ENCODE measurements at regions not wholly inside any gene's neighbourhood (a gene's known extent, or its start where the extent isn't known, plus 50 kb on each side); places are given as distances from the start of the nearest gene placed in this dataset.

DNA sequence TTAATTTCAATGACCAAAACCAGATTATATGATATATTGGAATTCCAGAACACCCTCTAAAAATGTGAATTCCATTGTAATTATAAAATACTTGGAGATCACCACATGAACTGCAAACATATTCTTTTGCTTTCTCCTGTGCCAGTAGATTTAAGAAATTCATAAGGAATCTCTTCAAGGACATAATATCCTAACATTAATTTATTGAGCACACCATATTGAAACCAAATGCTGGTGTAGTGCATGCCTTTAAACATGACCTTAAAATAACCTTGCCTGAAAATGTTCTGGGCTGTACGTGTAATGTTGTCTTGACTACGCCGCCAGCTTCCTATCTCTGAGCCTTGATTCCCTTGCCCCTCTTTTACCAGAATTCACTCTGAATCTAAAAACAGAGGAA lies 205.0 kb upstream of the ACTBL2 start:
- Histone ChIP-seq H3K4me1 (ENCODE audit: insufficient read depth, low read length) (peaks cover 20% of the 10 kb centered on the region), H2AFZ (ENCODE audit: low read depth, low read length) (no peak overlapping the region), H3K4me3 (ENCODE audit: low read length) (no peak overlapping the region), H3K36me3 (ENCODE audit: insufficient read depth, low read length) (no peaks in the 10 kb centered on the region), H3K27me3 (ENCODE audit: insufficient read depth, low read length) (no peaks in the 10 kb centered on the region), H3K9me3 (ENCODE audit: low read length) (no peaks in the 10 kb centered on the region)

- Histone ChIP-seq H3K36me3 (ENCODE audit: insufficient read depth, low read length) (no peaks in the 10 kb centered on the region), H3K9me3 (ENCODE audit: low read length) (no peaks in the 10 kb centered on the region), H3K27me3 (ENCODE audit: insufficient read depth, low read length) (no peaks in the 10 kb centered on the region), H3K4me1 (ENCODE audit: insufficient read depth, low read length) (peaks cover 2% of the 10 kb centered on the region), H3K4me3 (ENCODE audit: low read length) (no peak overlapping the region), H2AFZ (ENCODE audit: low read depth, low read length) (no peak overlapping the region)
These were observed 203.1 kb upstream of the ACTBL2 start for GRCh38 chr5:57685516-57686255.

GRCh38 chr5:57684299-57684702 lies 201.7 kb upstream of the ACTBL2 start:
- Histone ChIP-seq H3K27me3 (ENCODE audit: insufficient read depth, low read length) (no peaks in the 10 kb centered on the region), H2AFZ (ENCODE audit: low read depth, low read length) (no peak overlapping the region), H3K9me3 (ENCODE audit: low read length) (no peaks in the 10 kb centered on the region), H3K4me3 (ENCODE audit: low read length) (no peak overlapping the region), H3K4me1 (ENCODE audit: insufficient read depth, low read length) (no peaks in the 10 kb centered on the region), H3K36me3 (ENCODE audit: insufficient read depth, low read length) (no peaks in the 10 kb centered on the region)

DNA sequence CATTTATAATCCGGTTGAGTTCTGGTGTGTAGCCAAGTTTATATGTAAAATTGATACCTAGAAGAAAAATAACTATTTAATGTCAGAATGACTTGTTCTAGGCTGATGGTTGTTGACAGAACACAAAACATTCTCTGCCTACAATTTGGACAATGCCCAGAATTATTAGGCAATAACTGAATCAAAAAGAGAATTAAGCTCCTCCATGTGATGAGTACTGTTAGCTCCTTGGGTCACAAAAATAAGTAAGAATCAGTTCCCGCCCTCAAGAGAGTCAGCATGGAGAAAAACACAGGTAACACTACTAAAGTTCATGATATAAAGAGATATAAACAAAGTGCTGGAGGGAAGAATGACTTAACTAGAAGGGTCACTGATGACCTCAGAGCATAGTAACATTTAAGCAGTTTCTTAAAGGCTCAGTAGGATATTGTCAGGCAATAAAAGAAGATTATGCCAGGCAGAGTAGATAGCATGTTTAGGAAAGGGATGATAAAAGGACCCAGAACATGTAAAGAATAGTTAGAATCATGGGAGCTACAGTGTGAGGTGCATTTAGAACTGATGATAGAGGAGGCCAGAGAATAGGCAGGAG lies 200.5 kb upstream of the ACTBL2 start:
- Histone ChIP-seq H3K27me3 (ENCODE audit: insufficient read depth, low read length) (no peaks in the 10 kb centered on the region), H3K36me3 (ENCODE audit: insufficient read depth, low read length) (no peaks in the 10 kb centered on the region), H3K4me3 (ENCODE audit: low read length) (no peak overlapping the region), H3K9me3 (ENCODE audit: low read length) (no peaks in the 10 kb centered on the region), H2AFZ (ENCODE audit: low read depth, low read length) (no peak overlapping the region), H3K4me1 (ENCODE audit: insufficient read depth, low read length) (no peaks in the 10 kb centered on the region)

- H3K27me3 ChIP-seq (ENCODE audit: insufficient read depth, low read length), result no peaks in the 10 kb centered on the region
- no peak overlapping the region for H3K4me3 ChIP-seq (ENCODE audit: low read length)
- no peaks in the 10 kb centered on the region for H3K4me1 ChIP-seq (ENCODE audit: insufficient read depth, low read length)
- H3K9me3 ChIP-seq (ENCODE audit: low read length), result no peaks in the 10 kb centered on the region
- H3K36me3 ChIP-seq (ENCODE audit: insufficient read depth, low read length), result no peaks in the 10 kb centered on the region
- H2AFZ ChIP-seq (ENCODE audit: low read depth, low read length), result no peak overlapping the region
These were observed 199.3 kb upstream of the ACTBL2 start for GRCh38 chr5:57681942-57682341.

DNA sequence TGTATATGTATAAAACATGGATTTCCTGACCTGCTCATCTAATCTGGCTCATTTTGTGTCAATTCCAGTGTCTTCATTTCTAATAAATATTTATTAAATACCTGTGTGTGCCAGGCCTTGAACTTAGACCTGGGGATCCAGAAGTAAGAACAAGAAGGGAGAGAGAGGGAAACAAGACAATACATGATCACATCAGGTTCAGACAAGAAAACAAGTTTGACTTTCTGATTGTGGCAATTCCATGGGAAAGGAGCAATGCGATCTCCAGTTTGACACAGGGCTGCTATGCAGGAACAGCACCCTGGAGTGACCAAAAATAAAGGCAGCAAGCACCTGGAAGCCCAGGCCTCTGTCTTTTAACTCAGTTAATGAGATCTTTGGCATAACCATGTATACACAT lies 198.1 kb upstream of the ACTBL2 start:
- H3K4me1 ChIP-seq (ENCODE audit: insufficient read depth, low read length), result peaks cover 7% of the 10 kb centered on the region
- H3K4me3 ChIP-seq (ENCODE audit: low read length), result no peak overlapping the region
- H3K36me3 ChIP-seq (ENCODE audit: insufficient read depth, low read length), result no peaks in the 10 kb centered on the region

GRCh38 chr5:57677235-57677634 lies 194.6 kb upstream of the ACTBL2 start:
- Histone ChIP-seq H3K27me3 (ENCODE audit: insufficient read depth, low read length) (no peaks in the 10 kb centered on the region), H2AFZ (ENCODE audit: low read depth, low read length) (no peak overlapping the region), H3K9me3 (ENCODE audit: low read length) (no peaks in the 10 kb centered on the region), H3K4me3 (ENCODE audit: low read length) (no peak overlapping the region), H3K36me3 (ENCODE audit: insufficient read depth, low read length) (no peaks in the 10 kb centered on the region), H3K4me1 (ENCODE audit: insufficient read depth, low read length) (peaks cover 9% of the 10 kb centered on the region)

More for the DNA sequence above, 198.1 kb upstream of the ACTBL2 start:
- H2AFZ ChIP-seq (ENCODE audit: low read depth, low read length), result no peak overlapping the region
- no peaks in the 10 kb centered on the region for H3K27me3 ChIP-seq (ENCODE audit: insufficient read depth, low read length)
- no peaks in the 10 kb centered on the region for H3K9me3 ChIP-seq (ENCODE audit: low read length)

- H3K4me1 ChIP-seq (ENCODE audit: insufficient read depth, low read length), result peaks cover 9% of the 10 kb centered on the region
- H3K9me3 ChIP-seq (ENCODE audit: low read length), result no peaks in the 10 kb centered on the region
- no peak overlapping the region for H3K4me3 ChIP-seq (ENCODE audit: low read length)
- H3K27me3 ChIP-seq (ENCODE audit: insufficient read depth, low read length), result no peaks in the 10 kb centered on the region
- no peak overlapping the region for H2AFZ ChIP-seq (ENCODE audit: low read depth, low read length)
- H3K36me3 ChIP-seq (ENCODE audit: insufficient read depth, low read length), result no peaks in the 10 kb centered on the region
These were observed 193.8 kb upstream of the ACTBL2 start for GRCh38 chr5:57676222-57677098.

- Histone ChIP-seq H3K4me1 (ENCODE audit: insufficient read depth, low read length) (peaks cover 9% of the 10 kb centered on the region), H3K36me3 (ENCODE audit: insufficient read depth, low read length) (no peaks in the 10 kb centered on the region), H3K4me3 (ENCODE audit: low read length) (no peak overlapping the region), H3K27me3 (ENCODE audit: insufficient read depth, low read length) (no peaks in the 10 kb centered on the region), H3K9me3 (ENCODE audit: low read length) (no peaks in the 10 kb centered on the region), H2AFZ (ENCODE audit: low read depth, low read length) (no peak overlapping the region)
These were observed 192.6 kb upstream of the ACTBL2 start for GRCh38 chr5:57675236-57675635.

DNA sequence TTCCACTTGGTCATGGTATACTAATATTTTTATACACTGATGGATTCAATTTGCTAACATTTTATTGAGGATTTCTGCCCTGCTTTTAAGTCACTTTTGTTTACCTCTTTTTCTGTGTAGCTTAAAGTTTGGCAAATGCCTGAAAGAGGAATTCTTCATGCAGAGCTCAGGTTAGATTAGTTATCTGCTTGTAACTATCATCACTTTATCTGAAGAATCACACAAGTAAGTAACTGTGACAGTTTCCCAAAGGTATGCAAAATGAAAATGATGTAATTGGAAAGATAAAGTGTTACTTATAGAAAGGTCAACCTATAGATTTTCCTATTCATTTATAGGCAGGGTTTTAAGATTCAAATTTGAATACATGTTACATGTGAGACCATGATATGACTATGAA lies 188.8 kb upstream of the ACTBL2 start:
- no peaks in the 10 kb centered on the region for H3K36me3 ChIP-seq (ENCODE audit: insufficient read depth, low read length)
- H3K9me3 ChIP-seq (ENCODE audit: low read length), result no peaks in the 10 kb centered on the region
- peaks cover 8% of the 10 kb centered on the region for H3K4me1 ChIP-seq (ENCODE audit: insufficient read depth, low read length)
- no peaks in the 10 kb centered on the region for H3K27me3 ChIP-seq (ENCODE audit: insufficient read depth, low read length)
- no peak overlapping the region for H3K4me3 ChIP-seq (ENCODE audit: low read length)
- H2AFZ ChIP-seq (ENCODE audit: low read depth, low read length), result no peak overlapping the region

GRCh38 chr5:57666582-57666981 lies 184.0 kb upstream of the ACTBL2 start:
- Histone ChIP-seq H3K4me1 (ENCODE audit: insufficient read depth, low read length) (peaks cover 11% of the 10 kb centered on the region), H3K4me3 (ENCODE audit: low read length) (no peak overlapping the region), H2AFZ (ENCODE audit: low read depth, low read length) (no peak overlapping the region), H3K9me3 (ENCODE audit: low read length) (no peaks in the 10 kb centered on the region), H3K36me3 (ENCODE audit: insufficient read depth, low read length) (no peaks in the 10 kb centered on the region), H3K27me3 (ENCODE audit: insufficient read depth, low read length) (no peaks in the 10 kb centered on the region)

GRCh38 chr5:57665146-57665936 lies 182.7 kb upstream of the ACTBL2 start:
- H3K4me1 ChIP-seq (ENCODE audit: insufficient read depth, low read length), result peaks cover 15% of the 10 kb centered on the region
- no peaks in the 10 kb centered on the region for H3K9me3 ChIP-seq (ENCODE audit: low read length)
- H3K4me3 ChIP-seq (ENCODE audit: low read length), result no peak overlapping the region
- no peaks in the 10 kb centered on the region for H3K27me3 ChIP-seq (ENCODE audit: insufficient read depth, low read length)
- H2AFZ ChIP-seq (ENCODE audit: low read depth, low read length), result no peak overlapping the region
- no peaks in the 10 kb centered on the region for H3K36me3 ChIP-seq (ENCODE audit: insufficient read depth, low read length)
